ENCODE measurements at regions not wholly inside any gene's neighbourhood (a gene's known extent, or its start where the extent isn't known, plus 50 kb on each side); places are given as distances from the start of the nearest gene placed in this dataset.
"Not testable (repeated sequence)": the region's sequence is repeated elsewhere in the genome, so short reads cannot be mapped to it uniquely, and the experiment has no call there.

- DNase-seq: no peak
These were observed 144.7 kb upstream of the ZNF217 start for GRCh38 chr20:53738039-53738944.

- DNase-seq: no peak
These were observed 143.9 kb upstream of the ZNF217 start for GRCh38 chr20:53737396-53738038.

- no peak for DNase-seq
These were observed 143.2 kb upstream of the ZNF217 start for GRCh38 chr20:53736757-53737395.

GRCh38 chr20:53736122-53736756 is 142.6 kb upstream of the ZNF217 start:
- no peak for DNase-seq

- no peak for DNase-seq
These were observed 142.0 kb upstream of the ZNF217 start for GRCh38 chr20:53735536-53736050.

- DNase-seq: no peak
These were observed 140.5 kb upstream of the ZNF217 start for GRCh38 chr20:53734006-53734688.

GRCh38 chr20:53731595-53731994 is 138.0 kb upstream of the ZNF217 start:
- no peak for DNase-seq

- DNase-seq: no peak
These were observed 134.7 kb upstream of the ZNF217 start for GRCh38 chr20:53728359-53728758.

- not testable (repeated sequence) for DNase-seq
These were observed 133.6 kb upstream of the ZNF217 start for GRCh38 chr20:53727239-53727638.

- no peak for DNase-seq
These were observed 131.9 kb upstream of the ZNF217 start for GRCh38 chr20:53725575-53725970.

- DNase-seq: no peak
These were observed 130.0 kb upstream of the ZNF217 start for GRCh38 chr20:53723621-53724020.

GRCh38 chr20:53723045-53723444 is 129.4 kb upstream of the ZNF217 start:
- DNase-seq: no peak

GRCh38 chr20:53722515-53723036 is 128.9 kb upstream of the ZNF217 start:
- no peak for DNase-seq

- not testable (repeated sequence) for DNase-seq
These were observed 127.9 kb upstream of the ZNF217 start for GRCh38 chr20:53721445-53721963.

- DNase-seq: not testable (repeated sequence)
These were observed 125.6 kb upstream of the ZNF217 start for GRCh38 chr20:53719171-53719803.

- no peak for DNase-seq
These were observed 124.7 kb upstream of the ZNF217 start for GRCh38 chr20:53718142-53719021.

- DNase-seq: no peak
These were observed 122.8 kb upstream of the ZNF217 start for GRCh38 chr20:53716395-53716794.

GRCh38 chr20:53714524-53714923 is 120.9 kb upstream of the ZNF217 start:
- no peak for DNase-seq

GRCh38 chr20:53713328-53714056 is 119.9 kb upstream of the ZNF217 start:
- DNase-seq: no peak

All from activated CD4-positive, alpha-beta T cell treated with anti-CD3 and anti-CD28 coated beads, Interleukin-2, amount 50 U/mL, for 4 hours (primary cell).